CD4-positive, alpha-beta T cell treated with Interleukin-17A for 1 hour (primary cell): ENCODE measurements at regions not wholly inside any gene's neighbourhood (a gene's known extent, or its start where the extent isn't known, plus 50 kb on each side); places are given as distances from the start of the nearest gene placed in this dataset.

ENCODE experiments used
- DNase-seq: peaks from one replicate; pipeline ENCODE4 v3.0.0-alpha.2; 2020

GRCh38 chr22:48333816-48334735 is 1493.6 kb downstream of the BRD1 start:
- DNase-seq, result no peak

- DNase-seq, result no peak
Measured at GRCh38 chr22:48333323-48333763, 1494.3 kb downstream of the BRD1 start.

GRCh38 chr22:48332438-48333322 is 1495.0 kb downstream of the BRD1 start:
- DNase-seq, result no peak

- no peak for DNase-seq
Measured at GRCh38 chr22:48331691-48332220, 1495.9 kb downstream of the BRD1 start.

GRCh38 chr22:48331266-48331665 is 1496.4 kb downstream of the BRD1 start:
- no peak for DNase-seq

GRCh38 chr22:48327721-48328120 is 1500.0 kb downstream of the BRD1 start:
- no peak for DNase-seq

- no peak for DNase-seq
Measured at GRCh38 chr22:48323746-48324145, 1503.9 kb downstream of the BRD1 start.

- no peak for DNase-seq
Measured at GRCh38 chr22:48322907-48323306, 1504.8 kb downstream of the BRD1 start.

GRCh38 chr22:48321986-48322545 is 1505.6 kb downstream of the BRD1 start:
- DNase-seq, result no peak

GRCh38 chr22:48320683-48321451 is 1506.8 kb downstream of the BRD1 start:
- no peak for DNase-seq

- DNase-seq, result no peak
Measured at GRCh38 chr22:48320048-48320682, 1507.5 kb downstream of the BRD1 start.

- DNase-seq, result no peak
Measured at GRCh38 chr22:48319321-48320047, 1508.2 kb downstream of the BRD1 start.

GRCh38 chr22:48318575-48319320 is 1508.9 kb downstream of the BRD1 start:
- DNase-seq, result no peak

- DNase-seq, result no peak
Measured at GRCh38 chr22:48318173-48318572, 1509.5 kb downstream of the BRD1 start.

GRCh38 chr22:48316257-48317250 is 1511.1 kb downstream of the BRD1 start:
- DNase-seq, result no peak

GRCh38 chr22:48315439-48316256 is 1512.0 kb downstream of the BRD1 start:
- DNase-seq, result no peak

- no peak for DNase-seq
Measured at GRCh38 chr22:48314073-48314472, 1513.6 kb downstream of the BRD1 start.
